ENCODE measurements at regions not wholly inside any gene's neighbourhood (a gene's known extent, or its start where the extent isn't known, plus 50 kb on each side); places are given as distances from the start of the nearest gene placed in this dataset.

GRCh38 chr13:82036602-82037001 is 1695.7 kb upstream of the SPRY2 start:
- no peaks in the 10 kb centered on the region for H3K9me3 ChIP-seq (ENCODE audit: control insufficient read depth in 2 of 2, low read length in 2 of 2)
- no peaks in the 10 kb centered on the region for H3K27me3 ChIP-seq (ENCODE audit: control insufficient read depth in 2 of 2, insufficient read depth in 2 of 2, low read length in 2 of 2)
- no peaks in the 10 kb centered on the region for H3K4me1 ChIP-seq (ENCODE audit: control insufficient read depth in 2 of 2, insufficient read depth in 2 of 2, low read length in 2 of 2)
- no peak overlapping the region for H3K27ac ChIP-seq (ENCODE audit: low read depth in 2 of 2, low read length in 2 of 2)
- no peaks in the 10 kb centered on the region for H3K36me3 ChIP-seq (ENCODE audit: control insufficient read depth in 2 of 2, insufficient read depth in 2 of 2, low read length in 2 of 2)
- no peak overlapping the region for H3K4me3 ChIP-seq (ENCODE audit: low read length in 2 of 2)
- H3K9ac ChIP-seq (ENCODE audit: low read depth in 1 of 2, low read length in 2 of 2), result no peak overlapping the region

GRCh38 chr13:82011355-82011754 is 1670.4 kb upstream of the SPRY2 start:
- Histone ChIP-seq H3K36me3 (ENCODE audit: control insufficient read depth in 2 of 2, insufficient read depth in 2 of 2, low read length in 2 of 2) (no peaks in the 10 kb centered on the region), H3K4me1 (ENCODE audit: control insufficient read depth in 2 of 2, insufficient read depth in 2 of 2, low read length in 2 of 2) (no peaks in the 10 kb centered on the region), H3K27ac (ENCODE audit: low read depth in 2 of 2, low read length in 2 of 2) (no peak overlapping the region), H3K9ac (ENCODE audit: low read depth in 1 of 2, low read length in 2 of 2) (no peak overlapping the region), H3K27me3 (ENCODE audit: control insufficient read depth in 2 of 2, insufficient read depth in 2 of 2, low read length in 2 of 2) (no peaks in the 10 kb centered on the region), H3K4me3 (ENCODE audit: low read length in 2 of 2) (no peak overlapping the region), H3K9me3 (ENCODE audit: control insufficient read depth in 2 of 2, low read length in 2 of 2) (no peaks in the 10 kb centered on the region)

- Histone ChIP-seq H3K36me3 (ENCODE audit: control insufficient read depth in 2 of 2, insufficient read depth in 2 of 2, low read length in 2 of 2) (no peaks in the 10 kb centered on the region), H3K27me3 (ENCODE audit: control insufficient read depth in 2 of 2, insufficient read depth in 2 of 2, low read length in 2 of 2) (no peaks in the 10 kb centered on the region), H3K4me1 (ENCODE audit: control insufficient read depth in 2 of 2, insufficient read depth in 2 of 2, low read length in 2 of 2) (no peaks in the 10 kb centered on the region), H3K9ac (ENCODE audit: low read depth in 1 of 2, low read length in 2 of 2) (no peak overlapping the region), H3K9me3 (ENCODE audit: control insufficient read depth in 2 of 2, low read length in 2 of 2) (no peaks in the 10 kb centered on the region), H3K4me3 (ENCODE audit: low read length in 2 of 2) (no peak overlapping the region), H3K27ac (ENCODE audit: low read depth in 2 of 2, low read length in 2 of 2) (no peak overlapping the region)
These were observed 1669.9 kb upstream of the SPRY2 start for GRCh38 chr13:82010780-82011179.

GRCh38 chr13:82002710-82003109 is 1661.8 kb upstream of the SPRY2 start:
- H3K9ac ChIP-seq (ENCODE audit: low read depth in 1 of 2, low read length in 2 of 2), result no peak overlapping the region
- H3K27ac ChIP-seq (ENCODE audit: low read depth in 2 of 2, low read length in 2 of 2), result no peak overlapping the region

GRCh38 chr13:81995316-81995715 is 1654.4 kb upstream of the SPRY2 start:
- no peak overlapping the region for H3K27ac ChIP-seq (ENCODE audit: low read depth in 2 of 2, low read length in 2 of 2)
- no peak overlapping the region for H3K9ac ChIP-seq (ENCODE audit: low read depth in 1 of 2, low read length in 2 of 2)
- no peak overlapping the region for H3K4me3 ChIP-seq (ENCODE audit: low read length in 2 of 2)
- H3K27me3 ChIP-seq (ENCODE audit: control insufficient read depth in 2 of 2, insufficient read depth in 2 of 2, low read length in 2 of 2), result no peaks in the 10 kb centered on the region
- H3K36me3 ChIP-seq (ENCODE audit: control insufficient read depth in 2 of 2, insufficient read depth in 2 of 2, low read length in 2 of 2), result no peaks in the 10 kb centered on the region
- H3K9me3 ChIP-seq (ENCODE audit: control insufficient read depth in 2 of 2, low read length in 2 of 2), result no peaks in the 10 kb centered on the region
- no peaks in the 10 kb centered on the region for H3K4me1 ChIP-seq (ENCODE audit: control insufficient read depth in 2 of 2, insufficient read depth in 2 of 2, low read length in 2 of 2)

More at GRCh38 chr13:82002710-82003109, 1661.8 kb upstream of the SPRY2 start:
- no peak overlapping the region for H3K4me3 ChIP-seq (ENCODE audit: low read length in 2 of 2)
- no peaks in the 10 kb centered on the region for H3K36me3 ChIP-seq (ENCODE audit: control insufficient read depth in 2 of 2, insufficient read depth in 2 of 2, low read length in 2 of 2)
- no peaks in the 10 kb centered on the region for H3K9me3 ChIP-seq (ENCODE audit: control insufficient read depth in 2 of 2, low read length in 2 of 2)
- no peaks in the 10 kb centered on the region for H3K4me1 ChIP-seq (ENCODE audit: control insufficient read depth in 2 of 2, insufficient read depth in 2 of 2, low read length in 2 of 2)
- no peaks in the 10 kb centered on the region for H3K27me3 ChIP-seq (ENCODE audit: control insufficient read depth in 2 of 2, insufficient read depth in 2 of 2, low read length in 2 of 2)

- H3K4me3 ChIP-seq (ENCODE audit: low read length in 2 of 2), result no peak overlapping the region
- H3K36me3 ChIP-seq (ENCODE audit: control insufficient read depth in 2 of 2, insufficient read depth in 2 of 2, low read length in 2 of 2), result no peaks in the 10 kb centered on the region
- no peaks in the 10 kb centered on the region for H3K4me1 ChIP-seq (ENCODE audit: control insufficient read depth in 2 of 2, insufficient read depth in 2 of 2, low read length in 2 of 2)
- no peaks in the 10 kb centered on the region for H3K27me3 ChIP-seq (ENCODE audit: control insufficient read depth in 2 of 2, insufficient read depth in 2 of 2, low read length in 2 of 2)
- H3K27ac ChIP-seq (ENCODE audit: low read depth in 2 of 2, low read length in 2 of 2), result no peak overlapping the region
- H3K9me3 ChIP-seq (ENCODE audit: control insufficient read depth in 2 of 2, low read length in 2 of 2), result no peaks in the 10 kb centered on the region
- no peak overlapping the region for H3K9ac ChIP-seq (ENCODE audit: low read depth in 1 of 2, low read length in 2 of 2)
These were observed 1649.7 kb upstream of the SPRY2 start for GRCh38 chr13:81990652-81991051.

- Histone ChIP-seq H3K4me3 (ENCODE audit: low read length in 2 of 2) (no peak overlapping the region), H3K9ac (ENCODE audit: low read depth in 1 of 2, low read length in 2 of 2) (no peak overlapping the region), H3K27me3 (ENCODE audit: control insufficient read depth in 2 of 2, insufficient read depth in 2 of 2, low read length in 2 of 2) (no peaks in the 10 kb centered on the region), H3K27ac (ENCODE audit: low read depth in 2 of 2, low read length in 2 of 2) (no peak overlapping the region), H3K4me1 (ENCODE audit: control insufficient read depth in 2 of 2, insufficient read depth in 2 of 2, low read length in 2 of 2) (no peaks in the 10 kb centered on the region), H3K36me3 (ENCODE audit: control insufficient read depth in 2 of 2, insufficient read depth in 2 of 2, low read length in 2 of 2) (no peaks in the 10 kb centered on the region), H3K9me3 (ENCODE audit: control insufficient read depth in 2 of 2, low read length in 2 of 2) (no peaks in the 10 kb centered on the region)
These were observed 1647.6 kb upstream of the SPRY2 start for GRCh38 chr13:81988567-81988966.

- H3K27me3 ChIP-seq (ENCODE audit: control insufficient read depth in 2 of 2, insufficient read depth in 2 of 2, low read length in 2 of 2), result no peaks in the 10 kb centered on the region
These were observed 1646.9 kb upstream of the SPRY2 start for GRCh38 chr13:81987677-81988357.

GRCh38 chr13:81987159-81987558 is 1646.2 kb upstream of the SPRY2 start:
- no peaks in the 10 kb centered on the region for H3K36me3 ChIP-seq (ENCODE audit: control insufficient read depth in 2 of 2, insufficient read depth in 2 of 2, low read length in 2 of 2)
- no peaks in the 10 kb centered on the region for H3K27me3 ChIP-seq (ENCODE audit: control insufficient read depth in 2 of 2, insufficient read depth in 2 of 2, low read length in 2 of 2)
- no peak overlapping the region for H3K9ac ChIP-seq (ENCODE audit: low read depth in 1 of 2, low read length in 2 of 2)
- H3K4me3 ChIP-seq (ENCODE audit: low read length in 2 of 2), result no peak overlapping the region
- no peak overlapping the region for H3K27ac ChIP-seq (ENCODE audit: low read depth in 2 of 2, low read length in 2 of 2)
- H3K9me3 ChIP-seq (ENCODE audit: control insufficient read depth in 2 of 2, low read length in 2 of 2), result no peaks in the 10 kb centered on the region
- H3K4me1 ChIP-seq (ENCODE audit: control insufficient read depth in 2 of 2, insufficient read depth in 2 of 2, low read length in 2 of 2), result no peaks in the 10 kb centered on the region

More at GRCh38 chr13:81987677-81988357, 1646.9 kb upstream of the SPRY2 start:
- H3K4me1 ChIP-seq (ENCODE audit: control insufficient read depth in 2 of 2, insufficient read depth in 2 of 2, low read length in 2 of 2), result no peaks in the 10 kb centered on the region
- no peaks in the 10 kb centered on the region for H3K9me3 ChIP-seq (ENCODE audit: control insufficient read depth in 2 of 2, low read length in 2 of 2)
- no peak overlapping the region for H3K4me3 ChIP-seq (ENCODE audit: low read length in 2 of 2)
- no peaks in the 10 kb centered on the region for H3K36me3 ChIP-seq (ENCODE audit: control insufficient read depth in 2 of 2, insufficient read depth in 2 of 2, low read length in 2 of 2)
- no peak overlapping the region for H3K27ac ChIP-seq (ENCODE audit: low read depth in 2 of 2, low read length in 2 of 2)
- H3K9ac ChIP-seq (ENCODE audit: low read depth in 1 of 2, low read length in 2 of 2), result no peak overlapping the region

- H3K9me3 ChIP-seq (ENCODE audit: control insufficient read depth in 2 of 2, low read length in 2 of 2), result no peaks in the 10 kb centered on the region
- no peaks in the 10 kb centered on the region for H3K27me3 ChIP-seq (ENCODE audit: control insufficient read depth in 2 of 2, insufficient read depth in 2 of 2, low read length in 2 of 2)
- H3K36me3 ChIP-seq (ENCODE audit: control insufficient read depth in 2 of 2, insufficient read depth in 2 of 2, low read length in 2 of 2), result no peaks in the 10 kb centered on the region
- no peak overlapping the region for H3K27ac ChIP-seq (ENCODE audit: low read depth in 2 of 2, low read length in 2 of 2)
- H3K4me1 ChIP-seq (ENCODE audit: control insufficient read depth in 2 of 2, insufficient read depth in 2 of 2, low read length in 2 of 2), result no peaks in the 10 kb centered on the region
- H3K9ac ChIP-seq (ENCODE audit: low read depth in 1 of 2, low read length in 2 of 2), result no peak overlapping the region
- H3K4me3 ChIP-seq (ENCODE audit: low read length in 2 of 2), result no peak overlapping the region
These were observed 1645.4 kb upstream of the SPRY2 start for GRCh38 chr13:81986308-81986707.

All from mucosa of rectum (tissue), 2 donors.